ENCODE measurements at regions not wholly inside any gene's neighbourhood (a gene's known extent, or its start where the extent isn't known, plus 50 kb on each side); places are given as distances from the start of the nearest gene placed in this dataset.

DNA sequence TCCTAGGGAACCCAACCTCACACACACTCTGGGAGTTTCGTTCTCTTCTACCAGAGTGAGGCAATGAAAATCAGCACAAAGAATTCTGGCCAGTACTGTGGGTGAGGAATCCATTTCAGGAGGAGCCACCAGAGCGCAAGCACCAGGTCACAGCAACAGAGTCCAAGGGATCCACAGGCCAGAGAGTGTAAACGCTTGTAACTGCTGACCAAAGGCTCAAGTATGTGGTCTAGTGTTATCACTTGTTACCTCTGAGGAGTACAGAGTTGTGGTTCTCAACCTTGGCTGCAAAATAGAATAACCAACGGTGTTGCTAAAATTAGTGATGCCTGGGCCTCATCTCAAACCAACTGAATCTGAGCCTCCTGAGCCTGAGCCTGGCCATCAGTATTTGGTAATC, 152.5 kb upstream of the ZNF366 start:
- TF ChIP-seq, protein P1, sequence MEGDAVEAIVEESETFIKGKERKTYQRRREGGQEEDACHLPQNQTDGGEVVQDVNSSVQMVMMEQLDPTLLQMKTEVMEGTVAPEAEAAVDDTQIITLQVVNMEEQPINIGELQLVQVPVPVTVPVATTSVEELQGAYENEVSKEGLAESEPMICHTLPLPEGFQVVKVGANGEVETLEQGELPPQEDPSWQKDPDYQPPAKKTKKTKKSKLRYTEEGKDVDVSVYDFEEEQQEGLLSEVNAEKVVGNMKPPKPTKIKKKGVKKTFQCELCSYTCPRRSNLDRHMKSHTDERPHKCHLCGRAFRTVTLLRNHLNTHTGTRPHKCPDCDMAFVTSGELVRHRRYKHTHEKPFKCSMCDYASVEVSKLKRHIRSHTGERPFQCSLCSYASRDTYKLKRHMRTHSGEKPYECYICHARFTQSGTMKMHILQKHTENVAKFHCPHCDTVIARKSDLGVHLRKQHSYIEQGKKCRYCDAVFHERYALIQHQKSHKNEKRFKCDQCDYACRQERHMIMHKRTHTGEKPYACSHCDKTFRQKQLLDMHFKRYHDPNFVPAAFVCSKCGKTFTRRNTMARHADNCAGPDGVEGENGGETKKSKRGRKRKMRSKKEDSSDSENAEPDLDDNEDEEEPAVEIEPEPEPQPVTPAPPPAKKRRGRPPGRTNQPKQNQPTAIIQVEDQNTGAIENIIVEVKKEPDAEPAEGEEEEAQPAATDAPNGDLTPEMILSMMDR (IDR thresholded peaks at IDR 0.05; ENCODE audit: low read depth, low read length), result no peak
- TF ChIP-seq, protein P2, sequence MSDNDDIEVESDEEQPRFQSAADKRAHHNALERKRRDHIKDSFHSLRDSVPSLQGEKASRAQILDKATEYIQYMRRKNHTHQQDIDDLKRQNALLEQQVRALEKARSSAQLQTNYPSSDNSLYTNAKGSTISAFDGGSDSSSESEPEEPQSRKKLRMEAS (IDR thresholded peaks at IDR 0.05; ENCODE audit: low read depth, low read length), result no peak
- TF ChIP-seq POLR2A (IDR thresholded peaks at IDR 0.05; ENCODE audit: extremely low read depth, insufficient read length), result no peak
- no peak for TF ChIP-seq MYC (IDR thresholded peaks at IDR 0.05; ENCODE audit: low read depth, low read length)
